HepG2 (cell line): ENCODE measurements at regions not wholly inside any gene's neighbourhood (a gene's known extent, or its start where the extent isn't known, plus 50 kb on each side); places are given as distances from the start of the nearest gene placed in this dataset.

Experiments
- ATAC-seq: fragments of 200-7000 bp; cut with Tn5 transposase; 3 replicates; pipeline ENCODE4 v1.9.1; 2020; ENCODE audit warnings: mild to moderate bottlenecking, moderate library complexity
- BruUV-seq: library from RNA; stranded (reverse); fragments of 400-500 nt; replicated peaks from 2 replicates; lab custom pipeline; 2021; lab: Mats Ljungman, UMichigan
- CTCF ChIA-PET: fragments of 300-600 bp; formaldehyde crosslinking; extraction: SDS; loops from one replicate; lab custom pipeline; 2021; ENCODE audit warnings: low total read pairs, inconsistent platforms, low intra/inter-chr PET ratio; lab: Yijun Ruan, JAX
- POLR2A ChIA-PET: fragments of 350-600 bp; sonication (Branson Sonifier 250); formaldehyde crosslinking; loops from one replicate; lab custom pipeline; 2020; ENCODE audit warnings: antibody characterized with exemption, inconsistent platforms; lab: Yijun Ruan, JAX
- DNase-seq: peaks from one replicate; pipeline ENCODE4 v3.0.0-alpha.2; 2015; ENCODE audit warnings: low spot score
- FAIRE-seq: peaks from 3 replicates; lab custom pipeline; 2011; peaks lifted over from hg19 to GRCh38; lab: Jason Lieb, UNC
- H2AFZ ChIP-seq: one replicate; pipeline ENCODE4 v1.6.1; 2011; ENCODE audit warnings: low read length, inconsistent platforms
- H3K27ac ChIP-seq: fragments of 300-600 bp; 3 replicates; pipeline ENCODE4 v1.8.0; 2011; ENCODE audit warnings: mixed run types, mild to moderate bottlenecking, mixed read lengths, low read length, inconsistent platforms; ENCODE audit not compliant: insufficient read depth; ENCODE audit errors: extremely low read length
- H3K27me3 ChIP-seq, 2 experiments: fragments of 200-600 bp in 1 of 2; 2 replicates in 1 of 2; 3 replicates in 1 of 2; pipeline versions ENCODE4 v1.6.0 to v1.8.0; 2011; ENCODE audit warnings: low read length in 2 of 2, mild to moderate bottlenecking in 2 of 2, moderate library complexity in 2 of 2, inconsistent platforms in 1 of 2; ENCODE audit not compliant: insufficient read depth in 2 of 2, control insufficient read depth in 1 of 2
- H3K36me3 ChIP-seq, 2 experiments: fragments of 200-600 bp in 1 of 2; replicated peaks in 1 of 2; 2 replicates in 1 of 2; 3 replicates in 1 of 2; pipeline versions ENCODE4 v1.5.1 to v1.8.0; 2011; ENCODE audit warnings: low read length in 2 of 2, inconsistent platforms in 1 of 2; ENCODE audit not compliant: insufficient read depth in 2 of 2, control insufficient read depth in 1 of 2
- H3K4me1 ChIP-seq: 2 replicates; pipeline ENCODE4 v1.5.1; 2012; ENCODE audit warnings: low read length, inconsistent platforms; ENCODE audit not compliant: insufficient read depth
- H3K4me2 ChIP-seq: 2 replicates; pipeline ENCODE4 v1.6.0; 2011; ENCODE audit warnings: low read depth, low read length, inconsistent platforms
- H3K4me3 ChIP-seq, 3 experiments: fragments of 200-600 bp in 1 of 3; sonication (generic), shearing (Covaris generic) in 1 of 3; replicated peaks in 1 of 3; 2 replicates each; pipeline ENCODE4 v1.5.1; 2011 to 2016; ENCODE audit warnings: low read length in 3 of 3, inconsistent platforms in 2 of 3, low read depth in 2 of 3, mild to moderate bottlenecking in 2 of 3, control low read depth in 1 of 3, mixed read lengths in 1 of 3; ENCODE audit not compliant: insufficient read depth in 1 of 3
- H3K79me2 ChIP-seq: one replicate; pipeline ENCODE4 v1.6.1; 2011; ENCODE audit warnings: low read length, inconsistent platforms; ENCODE audit not compliant: insufficient read depth
- H3K9ac ChIP-seq: 2 replicates; pipeline ENCODE4 v1.6.0; 2011; ENCODE audit warnings: mild to moderate bottlenecking, low read depth, low read length, inconsistent platforms; ENCODE audit not compliant: insufficient read depth
- H3K9me3 ChIP-seq: 2 replicates; pipeline ENCODE4 v1.5.1; 2012; ENCODE audit warnings: mild to moderate bottlenecking, low read length
- H4K20me1 ChIP-seq: 2 replicates; pipeline ENCODE4 v1.6.0; 2011; ENCODE audit warnings: inconsistent platforms, mild to moderate bottlenecking, low read length, moderate library complexity; ENCODE audit not compliant: insufficient read depth
- AKAP8 ChIP-seq: sonication (generic); formaldehyde crosslinking; IDR thresholded peaks from 2 replicates; pipeline ENCODE4 v1.5.1; 2020; ENCODE audit warnings: mild to moderate bottlenecking, missing genetic modification reagents
- ARNT2 ChIP-seq: sonication (generic); formaldehyde crosslinking; IDR thresholded peaks from 2 replicates; pipeline ENCODE4 v1.8.0; 2022; ENCODE audit warnings: mild to moderate bottlenecking, low read depth, missing genetic modification reagents, moderate library complexity
- CEBPG ChIP-seq: IDR thresholded peaks from 2 replicates; pipeline ENCODE4 v1.6.1; 2016
- GABPA ChIP-seq, 2 experiments: IDR thresholded peaks; 2 replicates each; pipeline ENCODE4 v1.6.1; 2011 to 2016; ENCODE audit warnings: low read depth in 2 of 2, low read length in 1 of 2, missing biosample characterization in 1 of 2, missing genetic modification characterization in 1 of 2
- GATAD1 ChIP-seq: IDR thresholded peaks from 2 replicates; pipeline ENCODE4 v1.6.1; 2016; ENCODE audit warnings: missing genetic modification reagents, missing compliant biosample characterization
- HCFC1 ChIP-seq: fragments of 150-350 bp; IDR thresholded peaks from 2 replicates; pipeline ENCODE4 v1.6.1; 2014; ENCODE audit warnings: low read depth, low read length
- IRF2 ChIP-seq: IDR thresholded peaks from 2 replicates; pipeline ENCODE4 v1.6.1; 2018; ENCODE audit warnings: missing genetic modification reagents, missing compliant biosample characterization
- MAFK ChIP-seq, 2 experiments: IDR thresholded peaks in 1 of 2; conservative IDR thresholded peaks in 1 of 2; 2 replicates each; pipeline ENCODE4 v1.6.1; 2011; ENCODE audit warnings: improper control_type of control experiment in 2 of 2, low read length in 2 of 2
- MIER2 ChIP-seq: IDR thresholded peaks from 2 replicates; pipeline ENCODE4 v1.6.1; 2016; ENCODE audit warnings: missing biosample characterization, missing genetic modification reagents
- MIXL1 ChIP-seq: IDR thresholded peaks from 2 replicates; pipeline ENCODE4 v1.6.1; 2016
- SPEN ChIP-seq: sonication (generic); formaldehyde crosslinking; IDR thresholded peaks from 2 replicates; pipeline ENCODE4 v1.5.1; 2020; ENCODE audit warnings: low read depth, mild to moderate bottlenecking, missing genetic modification reagents
- ZNF24 ChIP-seq: fragments of 450-650 bp; IDR thresholded peaks from 2 replicates; pipeline ENCODE4 v1.6.1; 2017; ENCODE audit warnings: antibody characterized with exemption, mild to moderate bottlenecking
- ZNF34 ChIP-seq: sonication (generic); formaldehyde crosslinking; IDR thresholded peaks from 2 replicates; pipeline ENCODE4 v1.4.0; 2020; ENCODE audit warnings: mild to moderate bottlenecking, missing genetic modification reagents, borderline replicate concordance
- ZNF468 ChIP-seq: sonication (generic); formaldehyde crosslinking; IDR thresholded peaks from 2 replicates; pipeline ENCODE4 v1.8.0; 2022; ENCODE audit warnings: mild to moderate bottlenecking, moderate library complexity, missing genetic modification reagents
- WGBS: methylation state at CpG from one replicate; pipeline ENCODE4 v1.1.6; 2017; ENCODE audit warnings: low lambda C conversion rate; 5-methylcytosine and 5-hydroxymethylcytosine counted together
- in situ Hi-C: cut with HindIII; loops from 2 replicates; pipeline ENCODE4 v1.10.0; 2017; ENCODE audit warnings: low pct_unique_long_range_greater_than_20kb; ENCODE audit not compliant: extremely low pct_ligation_motif_present
- intact Hi-C: fragments of 100-400 bp; cut with micrococcal nuclease; formaldehyde crosslinking; loops from one replicate; pipeline ENCODE4 v1.10.0; 2022; ENCODE audit not compliant: unreplicated experiment
- TF ChIP-seq, protein P1 (sequence below): fragments of 450-650 bp; IDR thresholded peaks from 2 replicates; pipeline ENCODE4 v1.6.1; 2017; ENCODE audit warnings: mild to moderate bottlenecking
- TF ChIP-seq, protein P2 (sequence below): sonication (generic); formaldehyde crosslinking; IDR thresholded peaks from 2 replicates; pipeline ENCODE4 v1.5.1; 2020; ENCODE audit warnings: missing genetic modification reagents, mild to moderate bottlenecking, borderline replicate concordance

DNA sequence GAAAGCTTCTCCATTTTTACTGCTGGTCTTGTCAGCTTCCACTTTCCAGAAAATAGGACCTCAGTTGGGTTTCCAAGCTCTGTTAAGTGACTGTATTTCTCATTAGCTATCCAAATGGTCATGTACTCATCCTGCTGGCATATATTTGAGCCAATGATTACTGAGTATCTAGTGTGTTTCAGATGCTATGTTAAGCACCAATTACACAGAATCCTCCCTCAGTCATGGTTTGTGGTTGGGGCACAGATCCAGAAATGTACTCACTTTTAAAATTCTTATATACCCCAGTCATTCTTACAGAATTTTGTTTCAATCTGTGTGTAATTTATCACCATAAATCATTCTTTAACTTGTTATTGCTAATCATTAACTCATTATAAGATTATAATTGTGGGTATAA, 362.3 kb upstream of the MTPN start (continued):
- TF ChIP-seq MIXL1 (CRISPR knock-in tag) (no peak), CEBPG (no peak), SPEN (no peak), AKAP8 (no peak)
- TF ChIP-seq, all 625 proteins: peak for 0

GRCh38 chr7:136336932-136337331, 359.8 kb upstream of the MTPN start:
- ATAC-seq (no peak), DNase-seq (no peak), FAIRE-seq (no peak)
- Histone ChIP-seq H3K27ac (no peak overlapping the region), H3K4me2 (no peak overlapping the region), H3K9me3 (no peaks in the 10 kb centered on the region), H3K9ac (no peak overlapping the region), H3K4me1 (no peaks in the 10 kb centered on the region), H2AFZ (no peak overlapping the region), H4K20me1 (no peaks in the 10 kb centered on the region), H3K27me3 (no peaks in the 10 kb centered on the region), H3K79me2 (no peaks in the 10 kb centered on the region), H3K4me3 (no peak overlapping the region), H3K36me3 (no peaks in the 10 kb centered on the region)
- ChIA-PET POLR2A (no interaction called here), CTCF (no interaction called here)
- WGBS, result 0% methylated on average over 2 of the region's 2 CpGs
- TF ChIP-seq GATAD1 (no peak), MAFK (conservative IDR thresholded peaks at IDR 0.05 in 1 of 2, IDR thresholded peaks at IDR 0.05 in 1 of 2; ENCODE audit: low read length in 2 of 2) (0 out of 4 replicates have a peak, but pooled peaks of 1 of the 2 experiments have one; percentile 20)
- BruUV-seq, result no TSS peak
- intact Hi-C loops (no loop called here), in situ Hi-C loops (no loop called here)

- ATAC-seq, result no peak
- 5% methylated on average over 2 of the region's 2 CpGs for WGBS
- TF ChIP-seq ZNF468 (CRISPR knock-in tag) (no peak), ZNF24 (no peak), ZNF34 (no peak), IRF2 (CRISPR knock-in tag) (no peak), HCFC1 (no peak), MIER2 (CRISPR knock-in tag) (no peak), GABPA (IDR thresholded peaks at IDR 0.05; ENCODE audit: low read depth, low read length) (no peak), GABPA (CRISPR knock-in tag; IDR thresholded peaks at IDR 0.05; ENCODE audit: low read depth) (no peak), ARNT2 (CRISPR knock-in tag) (no peak)
- TF ChIP-seq, protein P1, sequence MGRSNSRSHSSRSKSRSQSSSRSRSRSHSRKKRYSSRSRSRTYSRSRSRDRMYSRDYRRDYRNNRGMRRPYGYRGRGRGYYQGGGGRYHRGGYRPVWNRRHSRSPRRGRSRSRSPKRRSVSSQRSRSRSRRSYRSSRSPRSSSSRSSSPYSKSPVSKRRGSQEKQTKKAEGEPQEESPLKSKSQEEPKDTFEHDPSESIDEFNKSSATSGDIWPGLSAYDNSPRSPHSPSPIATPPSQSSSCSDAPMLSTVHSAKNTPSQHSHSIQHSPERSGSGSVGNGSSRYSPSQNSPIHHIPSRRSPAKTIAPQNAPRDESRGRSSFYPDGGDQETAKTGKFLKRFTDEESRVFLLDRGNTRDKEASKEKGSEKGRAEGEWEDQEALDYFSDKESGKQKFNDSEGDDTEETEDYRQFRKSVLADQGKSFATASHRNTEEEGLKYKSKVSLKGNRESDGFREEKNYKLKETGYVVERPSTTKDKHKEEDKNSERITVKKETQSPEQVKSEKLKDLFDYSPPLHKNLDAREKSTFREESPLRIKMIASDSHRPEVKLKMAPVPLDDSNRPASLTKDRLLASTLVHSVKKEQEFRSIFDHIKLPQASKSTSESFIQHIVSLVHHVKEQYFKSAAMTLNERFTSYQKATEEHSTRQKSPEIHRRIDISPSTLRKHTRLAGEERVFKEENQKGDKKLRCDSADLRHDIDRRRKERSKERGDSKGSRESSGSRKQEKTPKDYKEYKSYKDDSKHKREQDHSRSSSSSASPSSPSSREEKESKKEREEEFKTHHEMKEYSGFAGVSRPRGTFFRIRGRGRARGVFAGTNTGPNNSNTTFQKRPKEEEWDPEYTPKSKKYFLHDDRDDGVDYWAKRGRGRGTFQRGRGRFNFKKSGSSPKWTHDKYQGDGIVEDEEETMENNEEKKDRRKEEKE, result no peak
- TF ChIP-seq, protein P2, sequence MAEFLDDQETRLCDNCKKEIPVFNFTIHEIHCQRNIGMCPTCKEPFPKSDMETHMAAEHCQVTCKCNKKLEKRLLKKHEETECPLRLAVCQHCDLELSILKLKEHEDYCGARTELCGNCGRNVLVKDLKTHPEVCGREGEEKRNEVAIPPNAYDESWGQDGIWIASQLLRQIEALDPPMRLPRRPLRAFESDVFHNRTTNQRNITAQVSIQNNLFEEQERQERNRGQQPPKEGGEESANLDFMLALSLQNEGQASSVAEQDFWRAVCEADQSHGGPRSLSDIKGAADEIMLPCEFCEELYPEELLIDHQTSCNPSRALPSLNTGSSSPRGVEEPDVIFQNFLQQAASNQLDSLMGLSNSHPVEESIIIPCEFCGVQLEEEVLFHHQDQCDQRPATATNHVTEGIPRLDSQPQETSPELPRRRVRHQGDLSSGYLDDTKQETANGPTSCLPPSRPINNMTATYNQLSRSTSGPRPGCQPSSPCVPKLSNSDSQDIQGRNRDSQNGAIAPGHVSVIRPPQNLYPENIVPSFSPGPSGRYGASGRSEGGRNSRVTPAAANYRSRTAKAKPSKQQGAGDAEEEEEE, result no peak
Measured at GRCh38 chr7:136333636-136334035, 356.5 kb upstream of the MTPN start.

More at GRCh38 chr7:136333636-136334035, 356.5 kb upstream of the MTPN start:
- intact Hi-C loops (no loop called here), in situ Hi-C loops (no loop called here)
- Histone ChIP-seq H2AFZ (no peak overlapping the region), H3K4me1 (no peaks in the 10 kb centered on the region), H3K36me3 (no peaks in the 10 kb centered on the region), H3K9ac (no peak overlapping the region), H3K4me2 (no peak overlapping the region), H3K79me2 (no peaks in the 10 kb centered on the region), H3K4me3 (no peak overlapping the region), H3K27ac (no peak overlapping the region), H4K20me1 (no peaks in the 10 kb centered on the region), H3K27me3 (no peaks in the 10 kb centered on the region), H3K9me3 (no peaks in the 10 kb centered on the region)
- BruUV-seq, result no TSS peak
- FAIRE-seq (no peak), DNase-seq (no peak)
- CTCF ChIA-PET, result no interaction called here
- POLR2A ChIA-PET, result no interaction called here
